SH-SY5Y (cell line): ENCODE measurements at regions not wholly inside any gene's neighbourhood (a gene's known extent, or its start where the extent isn't known, plus 50 kb on each side); places are given as distances from the start of the nearest gene placed in this dataset.

Experiments used
- GATA2 ChIP-seq: IDR thresholded peaks from 2 replicates; pipeline ENCODE4 v1.6.1; 2011; ENCODE audit warnings: mild to moderate bottlenecking, low read depth, low read length
- GATA3 ChIP-seq: IDR thresholded peaks from 2 replicates; pipeline ENCODE4 v1.6.1; 2011; ENCODE audit warnings: low read depth, mild to moderate bottlenecking, low read length, moderate library complexity

GRCh38 chr6:143621876-143622605 lies 55.7 kb upstream of the PHACTR2 start:
- TF ChIP-seq GATA3 (no peak), GATA2 (no peak)
